SK-N-SH treated with all-trans-retinoic acid at 6 μM for 48 hours (cell line): ENCODE measurements at regions not wholly inside any gene's neighbourhood (a gene's known extent, or its start where the extent isn't known, plus 50 kb on each side); places are given as distances from the start of the nearest gene placed in this dataset.

Source experiments
- ATAC-seq: fragments of 200-7000 bp; cut with Tn5 transposase; 3 replicates; pipeline ENCODE4 v1.9.1; 2020; ENCODE audit warnings: mild to moderate bottlenecking, moderate library complexity
- ARNTL ChIP-seq: fragments of 450-650 bp; formaldehyde crosslinking; IDR thresholded peaks from 2 replicates; pipeline ENCODE4 v1.5.0; 2020; ENCODE audit warnings: low read depth, mild to moderate bottlenecking, moderate library complexity, borderline replicate concordance
- BACH2 ChIP-seq: fragments of 250-450 bp; sonication (Bioruptor Pico); IDR thresholded peaks from 2 replicates; pipeline ENCODE4 v1.9.0; 2021; ENCODE audit warnings: mild to moderate bottlenecking, borderline replicate concordance
- CSDC2 ChIP-seq: fragments of 250-450 bp; sonication (Bioruptor Pico); IDR thresholded peaks from 2 replicates; pipeline ENCODE4 v1.5.0; 2020; ENCODE audit warnings: mild to moderate bottlenecking, moderate library complexity
- ESRRG ChIP-seq: fragments of 250-450 bp; sonication (Bioruptor Pico); IDR thresholded peaks from 2 replicates; pipeline ENCODE4 v1.6.1; 2021; ENCODE audit warnings: mild to moderate bottlenecking
- GLIS3 ChIP-seq: fragments of 250-450 bp; sonication (Bioruptor Pico); IDR thresholded peaks from 2 replicates; pipeline ENCODE4 v1.5.0; 2020; ENCODE audit warnings: mild to moderate bottlenecking, moderate library complexity
- ISL1 ChIP-seq: fragments of 250-450 bp; sonication (Bioruptor Pico); IDR thresholded peaks from 2 replicates; pipeline ENCODE4 v2.1.2; 2022; ENCODE audit warnings: mild to moderate bottlenecking, moderate library complexity
- OSR1 ChIP-seq: fragments of 250-450 bp; sonication (Bioruptor Pico); IDR thresholded peaks from 2 replicates; pipeline ENCODE4 v1.8.0; 2022; ENCODE audit warnings: moderate library complexity, mild to moderate bottlenecking, inconsistent platforms
- PPARA ChIP-seq: fragments of 250-450 bp; sonication (Bioruptor Pico); IDR thresholded peaks from 2 replicates; pipeline ENCODE4 v1.5.0; 2020; ENCODE audit warnings: mild to moderate bottlenecking, borderline replicate concordance
- RARB ChIP-seq: fragments of 250-450 bp; sonication (Bioruptor Pico); IDR thresholded peaks from 2 replicates; pipeline ENCODE4 v1.8.0; 2021; ENCODE audit warnings: mild to moderate bottlenecking, moderate library complexity
- SNAI2 ChIP-seq: fragments of 250-450 bp; sonication (Bioruptor Pico); IDR thresholded peaks from 2 replicates; pipeline ENCODE4 v1.5.0; 2020; ENCODE audit warnings: mild to moderate bottlenecking, moderate library complexity
- TCF4 ChIP-seq: fragments of 250-450 bp; sonication (Bioruptor Pico); IDR thresholded peaks from 2 replicates; pipeline ENCODE4 v1.8.0; 2021; ENCODE audit warnings: mild to moderate bottlenecking, moderate library complexity, borderline replicate concordance
- TOX ChIP-seq: fragments of 250-450 bp; sonication (Bioruptor Pico); IDR thresholded peaks from 2 replicates; pipeline ENCODE4 v1.8.0; 2021; ENCODE audit warnings: mild to moderate bottlenecking, moderate library complexity, borderline replicate concordance
- ZC3H10 ChIP-seq: fragments of 250-450 bp; sonication (Bioruptor Pico); IDR thresholded peaks from 2 replicates; pipeline ENCODE4 v1.5.1; 2021; ENCODE audit warnings: mild to moderate bottlenecking, moderate library complexity
- ZFP3 ChIP-seq: fragments of 250-450 bp; sonication (Bioruptor Pico); IDR thresholded peaks from 2 replicates; pipeline ENCODE4 v1.5.0; 2020; ENCODE audit warnings: mild to moderate bottlenecking, moderate library complexity
- ZFP30 ChIP-seq: fragments of 450-650 bp; formaldehyde crosslinking; IDR thresholded peaks from 2 replicates; pipeline ENCODE4 v1.5.0; 2022; ENCODE audit warnings: mild to moderate bottlenecking, moderate library complexity
- ZNF8 ChIP-seq: fragments of 450-650 bp; formaldehyde crosslinking; IDR thresholded peaks from 2 replicates; pipeline ENCODE4 v1.5.0; 2020; ENCODE audit warnings: mild to moderate bottlenecking, moderate library complexity
- TF ChIP-seq, protein P1 (sequence below): fragments of 250-450 bp; sonication (Bioruptor Pico); IDR thresholded peaks from 2 replicates; pipeline ENCODE4 v1.5.1; 2021; ENCODE audit warnings: mild to moderate bottlenecking, moderate library complexity
- TF ChIP-seq, protein P2 (sequence below): fragments of 250-450 bp; sonication (Bioruptor Pico); IDR thresholded peaks from 2 replicates; pipeline ENCODE4 v1.8.0; 2021; ENCODE audit warnings: low read depth, mild to moderate bottlenecking, moderate library complexity, borderline replicate concordance
- TF ChIP-seq, protein P3 (sequence below): fragments of 250-450 bp; sonication (Bioruptor Pico); IDR thresholded peaks from 2 replicates; pipeline ENCODE4 v1.5.1; 2020; ENCODE audit warnings: low read depth, mild to moderate bottlenecking, moderate library complexity
- TF ChIP-seq, protein P4 (sequence below): fragments of 250-450 bp; sonication (Bioruptor Pico); IDR thresholded peaks from 2 replicates; pipeline ENCODE4 v1.8.0; 2020; ENCODE audit warnings: mild to moderate bottlenecking, moderate library complexity, borderline replicate concordance
- TF ChIP-seq, protein P5 (sequence below): fragments of 250-450 bp; sonication (Bioruptor Pico); IDR thresholded peaks from 2 replicates; pipeline ENCODE4 v1.5.0; 2020; ENCODE audit warnings: mild to moderate bottlenecking, moderate library complexity

DNA sequence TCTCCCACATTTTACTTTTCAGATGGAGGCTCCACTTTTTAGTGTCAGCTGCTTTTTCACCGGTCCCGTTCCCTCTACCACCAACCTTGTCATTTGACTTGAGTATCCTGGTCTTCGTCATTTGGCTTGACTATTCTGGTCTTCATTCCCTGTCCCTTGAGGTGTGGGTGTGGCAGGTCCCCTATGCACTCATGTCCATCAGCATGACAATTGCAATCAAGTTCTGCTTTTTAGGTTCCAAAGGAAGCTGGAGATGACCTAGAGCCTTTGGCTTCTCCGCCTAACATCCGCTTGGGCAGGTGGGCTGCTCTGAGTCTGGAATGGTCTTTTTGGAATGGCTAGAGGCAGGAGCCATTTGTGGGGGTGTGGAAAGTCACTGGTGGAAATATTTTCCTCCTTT lies 99.8 kb upstream of the MLN start:
- ATAC-seq, result no peak
- TF ChIP-seq TCF4 (no peak), ZFP3 (no peak), OSR1 (no peak), TOX (no peak), ARNTL (CRISPR knock-in tag) (no peak), CSDC2 (no peak), PPARA (no peak), ZNF8 (CRISPR knock-in tag) (no peak), BACH2 (CRISPR knock-in tag) (no peak), RARB (CRISPR knock-in tag) (no peak), ZC3H10 (CRISPR knock-in tag) (no peak), ESRRG (CRISPR knock-in tag) (no peak), GLIS3 (no peak)
- TF ChIP-seq, protein P1, sequence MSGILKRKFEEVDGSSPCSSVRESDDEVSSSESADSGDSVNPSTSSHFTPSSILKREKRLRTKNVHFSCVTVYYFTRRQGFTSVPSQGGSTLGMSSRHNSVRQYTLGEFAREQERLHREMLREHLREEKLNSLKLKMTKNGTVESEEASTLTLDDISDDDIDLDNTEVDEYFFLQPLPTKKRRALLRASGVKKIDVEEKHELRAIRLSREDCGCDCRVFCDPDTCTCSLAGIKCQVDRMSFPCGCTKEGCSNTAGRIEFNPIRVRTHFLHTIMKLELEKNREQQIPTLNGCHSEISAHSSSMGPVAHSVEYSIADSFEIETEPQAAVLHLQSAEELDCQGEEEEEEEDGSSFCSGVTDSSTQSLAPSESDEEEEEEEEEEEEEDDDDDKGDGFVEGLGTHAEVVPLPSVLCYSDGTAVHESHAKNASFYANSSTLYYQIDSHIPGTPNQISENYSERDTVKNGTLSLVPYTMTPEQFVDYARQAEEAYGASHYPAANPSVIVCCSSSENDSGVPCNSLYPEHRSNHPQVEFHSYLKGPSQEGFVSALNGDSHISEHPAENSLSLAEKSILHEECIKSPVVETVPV, result no peak
- TF ChIP-seq, protein P2, sequence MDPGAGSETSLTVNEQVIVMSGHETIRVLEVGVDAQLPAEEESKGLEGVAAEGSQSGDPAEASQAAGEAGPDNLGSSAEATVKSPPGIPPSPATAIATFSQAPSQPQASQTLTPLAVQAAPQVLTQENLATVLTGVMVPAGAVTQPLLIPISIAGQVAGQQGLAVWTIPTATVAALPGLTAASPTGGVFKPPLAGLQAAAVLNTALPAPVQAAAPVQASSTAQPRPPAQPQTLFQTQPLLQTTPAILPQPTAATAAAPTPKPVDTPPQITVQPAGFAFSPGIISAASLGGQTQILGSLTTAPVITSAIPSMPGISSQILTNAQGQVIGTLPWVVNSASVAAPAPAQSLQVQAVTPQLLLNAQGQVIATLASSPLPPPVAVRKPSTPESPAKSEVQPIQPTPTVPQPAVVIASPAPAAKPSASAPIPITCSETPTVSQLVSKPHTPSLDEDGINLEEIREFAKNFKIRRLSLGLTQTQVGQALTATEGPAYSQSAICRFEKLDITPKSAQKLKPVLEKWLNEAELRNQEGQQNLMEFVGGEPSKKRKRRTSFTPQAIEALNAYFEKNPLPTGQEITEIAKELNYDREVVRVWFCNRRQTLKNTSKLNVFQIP, result no peak
- TF ChIP-seq, protein P3, sequence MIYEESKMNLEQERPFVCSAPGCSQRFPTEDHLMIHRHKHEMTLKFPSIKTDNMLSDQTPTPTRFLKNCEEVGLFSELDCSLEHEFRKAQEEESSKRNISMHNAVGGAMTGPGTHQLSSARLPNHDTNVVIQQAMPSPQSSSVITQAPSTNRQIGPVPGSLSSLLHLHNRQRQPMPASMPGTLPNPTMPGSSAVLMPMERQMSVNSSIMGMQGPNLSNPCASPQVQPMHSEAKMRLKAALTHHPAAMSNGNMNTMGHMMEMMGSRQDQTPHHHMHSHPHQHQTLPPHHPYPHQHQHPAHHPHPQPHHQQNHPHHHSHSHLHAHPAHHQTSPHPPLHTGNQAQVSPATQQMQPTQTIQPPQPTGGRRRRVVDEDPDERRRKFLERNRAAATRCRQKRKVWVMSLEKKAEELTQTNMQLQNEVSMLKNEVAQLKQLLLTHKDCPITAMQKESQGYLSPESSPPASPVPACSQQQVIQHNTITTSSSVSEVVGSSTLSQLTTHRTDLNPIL (CRISPR knock-in tag), result no peak

DNA sequence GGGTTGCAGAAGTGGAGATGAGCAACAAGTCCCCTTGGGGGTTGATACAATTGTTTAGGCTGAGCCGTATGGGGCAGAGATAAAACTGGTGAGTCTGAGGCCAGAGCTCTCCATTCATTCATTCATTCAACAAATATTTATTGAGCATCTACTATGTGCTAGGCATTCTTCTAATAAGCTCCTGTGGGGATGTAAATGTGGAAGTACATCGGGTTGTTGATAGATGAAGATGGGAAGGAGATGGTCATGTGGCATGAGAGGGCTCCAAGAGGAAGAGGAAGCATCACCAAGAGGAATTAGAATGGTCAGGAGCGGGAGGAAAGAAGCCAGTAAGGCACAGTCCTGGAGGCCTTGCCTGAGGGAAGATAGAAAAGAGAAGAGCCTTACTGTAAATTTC lies 98.7 kb upstream of the MLN start:
- TF ChIP-seq OSR1, result no peak
- TF ChIP-seq, protein P4, sequence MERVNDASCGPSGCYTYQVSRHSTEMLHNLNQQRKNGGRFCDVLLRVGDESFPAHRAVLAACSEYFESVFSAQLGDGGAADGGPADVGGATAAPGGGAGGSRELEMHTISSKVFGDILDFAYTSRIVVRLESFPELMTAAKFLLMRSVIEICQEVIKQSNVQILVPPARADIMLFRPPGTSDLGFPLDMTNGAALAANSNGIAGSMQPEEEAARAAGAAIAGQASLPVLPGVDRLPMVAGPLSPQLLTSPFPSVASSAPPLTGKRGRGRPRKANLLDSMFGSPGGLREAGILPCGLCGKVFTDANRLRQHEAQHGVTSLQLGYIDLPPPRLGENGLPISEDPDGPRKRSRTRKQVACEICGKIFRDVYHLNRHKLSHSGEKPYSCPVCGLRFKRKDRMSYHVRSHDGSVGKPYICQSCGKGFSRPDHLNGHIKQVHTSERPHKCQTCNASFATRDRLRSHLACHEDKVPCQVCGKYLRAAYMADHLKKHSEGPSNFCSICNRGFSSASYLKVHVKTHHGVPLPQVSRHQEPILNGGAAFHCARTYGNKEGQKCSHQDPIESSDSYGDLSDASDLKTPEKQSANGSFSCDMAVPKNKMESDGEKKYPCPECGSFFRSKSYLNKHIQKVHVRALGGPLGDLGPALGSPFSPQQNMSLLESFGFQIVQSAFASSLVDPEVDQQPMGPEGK (CRISPR knock-in tag), result no peak
- ATAC-seq, result no peak

DNA sequence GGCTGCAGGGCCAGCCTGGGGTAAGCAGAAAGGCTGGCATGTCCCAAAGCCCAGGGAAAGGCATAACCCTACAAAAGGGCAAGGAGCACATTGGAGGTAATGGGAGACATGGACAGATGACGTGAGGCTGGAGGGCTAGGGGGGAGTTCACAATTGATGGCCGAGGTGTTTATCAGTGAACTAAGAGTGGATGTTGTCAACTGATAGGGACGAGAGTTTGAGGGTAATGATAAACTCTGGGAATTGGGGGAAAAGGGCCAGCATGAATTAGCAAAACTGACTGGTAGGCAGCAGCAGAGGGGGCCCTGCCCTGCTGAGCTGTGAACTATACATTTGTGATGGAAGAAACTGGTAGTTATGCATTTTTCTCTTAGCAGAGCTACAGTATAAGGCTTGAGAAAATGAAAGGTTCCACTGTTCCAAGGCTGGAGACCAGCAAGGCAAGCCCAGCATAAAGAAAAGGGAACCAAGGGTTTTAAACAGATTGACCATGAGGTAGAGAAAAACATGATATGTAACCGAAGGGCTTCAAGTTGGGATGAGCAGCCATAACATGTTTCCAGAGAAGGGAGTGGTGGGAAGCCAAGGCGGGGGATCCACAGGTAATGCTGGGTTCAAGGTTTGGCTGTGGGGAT lies 98.1 kb upstream of the MLN start:
- ATAC-seq, result no peak
- TF ChIP-seq TOX (no peak), OSR1 (no peak), CSDC2 (no peak), ZC3H10 (CRISPR knock-in tag) (no peak), BACH2 (CRISPR knock-in tag) (no peak), ISL1 (CRISPR knock-in tag) (no peak), ZFP30 (CRISPR knock-in tag) (no peak), TCF4 (no peak), ZNF8 (CRISPR knock-in tag) (no peak), PPARA (no peak), SNAI2 (CRISPR knock-in tag) (no peak)
- TF ChIP-seq, protein P2, result no peak
- TF ChIP-seq, protein P4 (CRISPR knock-in tag), result no peak
- TF ChIP-seq, protein P5, sequence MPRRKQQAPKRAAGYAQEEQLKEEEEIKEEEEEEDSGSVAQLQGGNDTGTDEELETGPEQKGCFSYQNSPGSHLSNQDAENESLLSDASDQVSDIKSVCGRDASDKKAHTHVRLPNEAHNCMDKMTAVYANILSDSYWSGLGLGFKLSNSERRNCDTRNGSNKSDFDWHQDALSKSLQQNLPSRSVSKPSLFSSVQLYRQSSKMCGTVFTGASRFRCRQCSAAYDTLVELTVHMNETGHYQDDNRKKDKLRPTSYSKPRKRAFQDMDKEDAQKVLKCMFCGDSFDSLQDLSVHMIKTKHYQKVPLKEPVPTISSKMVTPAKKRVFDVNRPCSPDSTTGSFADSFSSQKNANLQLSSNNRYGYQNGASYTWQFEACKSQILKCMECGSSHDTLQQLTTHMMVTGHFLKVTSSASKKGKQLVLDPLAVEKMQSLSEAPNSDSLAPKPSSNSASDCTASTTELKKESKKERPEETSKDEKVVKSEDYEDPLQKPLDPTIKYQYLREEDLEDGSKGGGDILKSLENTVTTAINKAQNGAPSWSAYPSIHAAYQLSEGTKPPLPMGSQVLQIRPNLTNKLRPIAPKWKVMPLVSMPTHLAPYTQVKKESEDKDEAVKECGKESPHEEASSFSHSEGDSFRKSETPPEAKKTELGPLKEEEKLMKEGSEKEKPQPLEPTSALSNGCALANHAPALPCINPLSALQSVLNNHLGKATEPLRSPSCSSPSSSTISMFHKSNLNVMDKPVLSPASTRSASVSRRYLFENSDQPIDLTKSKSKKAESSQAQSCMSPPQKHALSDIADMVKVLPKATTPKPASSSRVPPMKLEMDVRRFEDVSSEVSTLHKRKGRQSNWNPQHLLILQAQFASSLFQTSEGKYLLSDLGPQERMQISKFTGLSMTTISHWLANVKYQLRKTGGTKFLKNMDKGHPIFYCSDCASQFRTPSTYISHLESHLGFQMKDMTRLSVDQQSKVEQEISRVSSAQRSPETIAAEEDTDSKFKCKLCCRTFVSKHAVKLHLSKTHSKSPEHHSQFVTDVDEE (CRISPR knock-in tag), result no peak
- TF ChIP-seq, protein P3 (CRISPR knock-in tag), result no peak
- TF ChIP-seq, all 23 proteins: peak for 0
